H9 (cell line): ENCODE measurements at regions not wholly inside any gene's neighbourhood (a gene's known extent, or its start where the extent isn't known, plus 50 kb on each side); places are given as distances from the start of the nearest gene placed in this dataset.

Experiments used
- DNase-seq: peaks from one replicate; pipeline ENCODE4 v3.0.0-alpha.2; 2017
- H2AFZ ChIP-seq: one replicate; pipeline ENCODE4 v1.6.1; 2013; ENCODE audit warnings: mild to moderate bottlenecking, low read length, control low read depth, moderate library complexity
- H2AK5ac ChIP-seq: 2 replicates; pipeline ENCODE4 v1.6.1; 2013; ENCODE audit warnings: low read length, control low read depth, mixed read lengths; ENCODE audit not compliant: insufficient read length
- H2BK120ac ChIP-seq: one replicate; pipeline ENCODE4 v1.6.1; 2013; ENCODE audit warnings: low read depth, mild to moderate bottlenecking, low read length, control low read depth, inconsistent platforms; ENCODE audit not compliant: poor library complexity, severe bottlenecking
- H2BK12ac ChIP-seq: 2 replicates; pipeline ENCODE4 v1.6.1; 2013; ENCODE audit warnings: low read length, control low read depth, mixed read lengths, low read depth; ENCODE audit not compliant: insufficient read length
- H2BK15ac ChIP-seq: 2 replicates; pipeline ENCODE4 v1.6.1; 2013; ENCODE audit warnings: low read depth, low read length, control low read depth
- H2BK20ac ChIP-seq: one replicate; pipeline ENCODE4 v1.6.1; 2013; ENCODE audit warnings: low read depth, mild to moderate bottlenecking, low read length, control low read depth, inconsistent platforms; ENCODE audit not compliant: poor library complexity, severe bottlenecking
- H2BK5ac ChIP-seq: 2 replicates; pipeline ENCODE4 v1.6.1; 2013; ENCODE audit warnings: low read length, control low read depth, mixed read lengths; ENCODE audit not compliant: insufficient read length
- H3K14ac ChIP-seq: 2 replicates; pipeline ENCODE4 v1.6.1; 2013; ENCODE audit warnings: low read length, control low read depth; ENCODE audit not compliant: insufficient read depth
- H3K18ac ChIP-seq: 2 replicates; pipeline ENCODE4 v1.6.1; 2013; ENCODE audit warnings: low read depth, mild to moderate bottlenecking, mixed read lengths, low read length, control low read depth; ENCODE audit not compliant: insufficient read length
- H3K23ac ChIP-seq: 2 replicates; pipeline ENCODE4 v1.6.1; 2013; ENCODE audit warnings: low read length, control low read depth, mixed read lengths, low read depth; ENCODE audit not compliant: insufficient read length
- H3K23me2 ChIP-seq: 2 replicates; pipeline ENCODE4 v1.6.1; 2013; ENCODE audit warnings: low read depth, mild to moderate bottlenecking, mixed read lengths, low read length, control low read depth; ENCODE audit not compliant: insufficient read length, poor library complexity, severe bottlenecking
- H3K27ac ChIP-seq: 2 replicates; pipeline ENCODE4 v1.5.1; 2013; ENCODE audit warnings: low read length, control low read depth, mixed read lengths, low read depth; ENCODE audit not compliant: insufficient read length
- H3K27me3 ChIP-seq: 2 replicates; pipeline ENCODE4 v1.6.1; 2013; ENCODE audit warnings: low read length, control low read depth, inconsistent platforms; ENCODE audit not compliant: insufficient read depth
- H3K4ac ChIP-seq: 2 replicates; pipeline ENCODE4 v1.6.1; 2013; ENCODE audit warnings: low read depth, mild to moderate bottlenecking, control low read depth, inconsistent platforms, low read length, moderate library complexity
- H3K4me1 ChIP-seq: 2 replicates; pipeline ENCODE4 v1.6.1; 2013; ENCODE audit warnings: low read length, control low read depth, inconsistent platforms; ENCODE audit not compliant: insufficient read depth
- H3K4me2 ChIP-seq: 2 replicates; pipeline ENCODE4 v1.6.1; 2013; ENCODE audit warnings: low read length, control low read depth, mixed read lengths; ENCODE audit not compliant: insufficient read length, insufficient read depth
- H3K56ac ChIP-seq: 2 replicates; pipeline ENCODE4 v1.6.1; 2013; ENCODE audit warnings: low read depth, mild to moderate bottlenecking, mixed read lengths, low read length, control low read depth; ENCODE audit not compliant: insufficient read length
- H3K79me1 ChIP-seq: 2 replicates; pipeline ENCODE4 v1.6.1; 2013; ENCODE audit warnings: low read depth, mild to moderate bottlenecking, moderate library complexity, low read length, control low read depth, inconsistent platforms; ENCODE audit not compliant: insufficient read depth, poor library complexity, severe bottlenecking
- H3K79me2 ChIP-seq: 2 replicates; pipeline ENCODE4 v1.6.1; 2013; ENCODE audit warnings: low read length, control low read depth, inconsistent platforms; ENCODE audit not compliant: insufficient read depth
- H3K9ac ChIP-seq: 2 replicates; pipeline ENCODE4 v1.6.1; 2013; ENCODE audit warnings: low read length, control low read depth, mixed read lengths; ENCODE audit not compliant: insufficient read length; ENCODE audit errors: extremely low read depth
- H3K9me3 ChIP-seq: one replicate; pipeline ENCODE4 v1.6.1; 2013; ENCODE audit warnings: low read depth, low read length, inconsistent platforms; ENCODE audit not compliant: control insufficient read depth
- H3T11ph ChIP-seq: one replicate; pipeline ENCODE4 v1.6.1; 2013; ENCODE audit warnings: mild to moderate bottlenecking, low read length, control low read depth, inconsistent platforms
- H4K20me1 ChIP-seq: one replicate; pipeline ENCODE4 v1.6.1; 2013; ENCODE audit not compliant: control insufficient read depth, insufficient read length, insufficient read depth
- H4K5ac ChIP-seq: 2 replicates; pipeline ENCODE4 v1.6.1; 2013; ENCODE audit warnings: low read depth, mild to moderate bottlenecking, mixed read lengths, low read length, control low read depth; ENCODE audit not compliant: insufficient read length
- H4K8ac ChIP-seq: replicated peaks from 2 replicates; pipeline ENCODE4 v1.6.1; 2013; ENCODE audit warnings: low read length, control low read depth, mixed read lengths, low read depth; ENCODE audit not compliant: insufficient read length
- H4K91ac ChIP-seq: 2 replicates; pipeline ENCODE4 v1.6.1; 2013; ENCODE audit warnings: low read depth, mild to moderate bottlenecking, moderate library complexity, mixed read lengths, low read length, control low read depth; ENCODE audit not compliant: insufficient read length
- H3K27ac Mint-ChIP-seq, 3 experiments: 2 replicates in 2 of 3; 3 replicates in 1 of 3; pipeline ENCODE4 v1.8.0; 2020 to 2021; ENCODE audit warnings: mixed read lengths in 3 of 3, mild to moderate bottlenecking in 1 of 3, moderate library complexity in 1 of 3
- H3K27me3 Mint-ChIP-seq: 2 replicates; pipeline ENCODE4 v1.8.0; 2021; ENCODE audit warnings: low read depth, mild to moderate bottlenecking, moderate library complexity, mixed read lengths
- H3K36me3 Mint-ChIP-seq, 3 experiments: 2 replicates in 2 of 3; 3 replicates in 1 of 3; pipeline ENCODE4 v1.8.0; 2020 to 2021; ENCODE audit warnings: low read depth in 3 of 3, mixed read lengths in 3 of 3; ENCODE audit not compliant: insufficient read depth in 1 of 3
- H3K4me1 Mint-ChIP-seq, 2 experiments: 2 replicates each; pipeline ENCODE4 v1.8.0; 2020; ENCODE audit warnings: mixed read lengths in 2 of 2
- H3K4me3 Mint-ChIP-seq, 2 experiments: 2 replicates in 1 of 2; 3 replicates in 1 of 2; pipeline ENCODE4 v1.8.0; 2020 to 2021; ENCODE audit warnings: mild to moderate bottlenecking in 2 of 2, mixed read lengths in 2 of 2, moderate library complexity in 1 of 2
- H3K9me3 Mint-ChIP-seq, 2 experiments: 2 replicates in 1 of 2; 3 replicates in 1 of 2; pipeline ENCODE4 v1.8.0; 2020; ENCODE audit warnings: mild to moderate bottlenecking in 2 of 2, mixed read lengths in 2 of 2, moderate library complexity in 1 of 2
- CTCF ChIP-seq: fragments of 200-600 bp; sonication (generic); conservative IDR thresholded peaks from 3 replicates; pipeline ENCODE4 v1.8.0; 2021; ENCODE audit warnings: antibody characterized with exemption, mild to moderate bottlenecking
- WGBS: extraction: QIAGEN DNeasy Blood & Tissue Kit; methylation state at CpG from one replicate; pipeline ENCODE4 v1.1.7; 2013; ENCODE audit warnings: missing lambda C conversion rate, low lambda C conversion rate, mixed read lengths; ENCODE audit not compliant: insufficient read length; ENCODE audit errors: extremely low coverage; 5-methylcytosine and 5-hydroxymethylcytosine counted together

- H4K20me1 ChIP-seq = no peaks in the 10 kb centered on the region
- no CpG with 5 or more reads among the region's 9 CpGs for whole genome bisulfite sequencing
- no peak overlapping the region for H3K18ac ChIP-seq
- H3K23ac ChIP-seq = no peak overlapping the region
- no peaks in the 10 kb centered on the region for H3K4me1 ChIP-seq
- no peak overlapping the region for H2BK120ac ChIP-seq
- no peak overlapping the region for H2AK5ac ChIP-seq
- H3K56ac ChIP-seq = no peak overlapping the region
- no peaks in the 10 kb centered on the region for H3K79me1 ChIP-seq
- no peaks in the 10 kb centered on the region for H3K9me3 ChIP-seq
- no peak overlapping the region for H3K4me3 Mint-ChIP-seq
- no peak for DNase-seq
- H3K27me3 Mint-ChIP-seq = no peaks in the 10 kb centered on the region; the same call in none of the 2 replicates
- H3K27ac ChIP-seq = no peak overlapping the region
- no peak overlapping the region for H3K27ac Mint-ChIP-seq
- no peak overlapping the region for H4K5ac ChIP-seq
- no peak overlapping the region for H2BK5ac ChIP-seq
- H3K14ac ChIP-seq = no peak overlapping the region
- no peak overlapping the region for H2BK12ac ChIP-seq
- H3K9me3 Mint-ChIP-seq = peaks cover 0 to 4% of the 10 kb centered on the region in 2 experiments; a peak in 2 of 5 replicates
- peaks cover 9 to 10% of the 10 kb centered on the region in 2 experiments for H3K4me1 Mint-ChIP-seq
- no peak overlapping the region for H3K4ac ChIP-seq
- no peaks in the 10 kb centered on the region; a peak in 1 of 7 replicates for H3K36me3 Mint-ChIP-seq
- H3K4me2 ChIP-seq = no peak overlapping the region
- no peak overlapping the region for H4K91ac ChIP-seq
- no peak overlapping the region for H3K9ac ChIP-seq
- no peaks in the 10 kb centered on the region for H3K79me2 ChIP-seq
- H3K27me3 ChIP-seq = no peaks in the 10 kb centered on the region
- H4K8ac ChIP-seq = no peak overlapping the region
- no peak overlapping the region for H2AFZ ChIP-seq
- no peak overlapping the region for H3T11ph ChIP-seq
- no peak overlapping the region for H2BK20ac ChIP-seq
- no peak overlapping the region for H2BK15ac ChIP-seq
- no peak for TF ChIP-seq CTCF
- H3K23me2 ChIP-seq = no peaks in the 10 kb centered on the region
Measured at GRCh38 chr2:128986867-128987268, 668.2 kb upstream of the HS6ST1 start.
